Suprapubic skin (tissue), 4 donors: ENCODE measurements at regions not wholly inside any gene's neighbourhood (a gene's known extent, or its start where the extent isn't known, plus 50 kb on each side); places are given as distances from the start of the nearest gene placed in this dataset.

Source experiments
- DNase-seq, 2 donors: peaks; one replicate each; pipeline ENCODE4 v3.0.0-alpha.2; 2019; ENCODE audit warnings: low spot score in 2 of 2
- H3K27ac ChIP-seq: fragments of 200-600 bp; sonication (generic); one replicate; pipeline ENCODE4 v1.5.1; 2019
- H3K27me3 ChIP-seq: fragments of 200-600 bp; sonication (generic); one replicate; pipeline ENCODE4 v1.5.1; 2019
- H3K36me3 ChIP-seq: fragments of 200-600 bp; sonication (generic); one replicate; pipeline ENCODE4 v1.5.1; 2019
- H3K4me1 ChIP-seq: fragments of 200-600 bp; sonication (generic); one replicate; pipeline ENCODE4 v1.5.1; 2019
- H3K4me3 ChIP-seq: fragments of 200-600 bp; sonication (generic); one replicate; pipeline ENCODE4 v1.5.1; 2019; ENCODE audit warnings: mild to moderate bottlenecking
- H3K9me3 ChIP-seq: fragments of 200-600 bp; sonication (generic); one replicate; pipeline ENCODE4 v1.5.1; 2019
- CTCF ChIP-seq, 2 donors: fragments of 200-600 bp in 1 of 2; fragments of 450-650 bp in 1 of 2; sonication (generic) in 1 of 2; IDR thresholded peaks; one replicate each; pipeline ENCODE4 v1.5.1; 2016 to 2019; ENCODE audit warnings: antibody characterized with exemption in 2 of 2, mild to moderate bottlenecking in 1 of 2, moderate library complexity in 1 of 2
- EP300 ChIP-seq: sonication (generic); formaldehyde crosslinking; IDR thresholded peaks from one replicate; pipeline ENCODE4 v1.6.1; 2017; ENCODE audit warnings: antibody characterized with exemption
- POLR2A ChIP-seq, 2 donors: fragments of 450-650 bp; IDR thresholded peaks; one replicate each; pipeline ENCODE4 v1.6.1; 2017; ENCODE audit warnings: antibody characterized with exemption in 2 of 2, mild to moderate bottlenecking in 2 of 2, moderate library complexity in 2 of 2
- POLR2AphosphoS5 ChIP-seq, 3 donors: sonication (generic); formaldehyde crosslinking; IDR thresholded peaks; one replicate each; pipeline ENCODE4 v1.6.1; 2017; ENCODE audit warnings: antibody characterized with exemption in 3 of 3
- WGBS: methylation state at CpG from one replicate; pipeline ENCODE4 v1.1.5; 2018; 5-methylcytosine and 5-hydroxymethylcytosine counted together

GRCh38 chr1:221630236-221630635, 111.7 kb downstream of the DUSP10 start:
- Histone ChIP-seq H3K27me3 (no peaks in the 10 kb centered on the region), H3K27ac (no peak overlapping the region), H3K9me3 (no peaks in the 10 kb centered on the region), H3K4me1 (no peaks in the 10 kb centered on the region), H3K36me3 (no peaks in the 10 kb centered on the region), H3K4me3 (no peak overlapping the region)
- TF ChIP-seq CTCF (IDR thresholded peaks at IDR 0.05), result no peak
- DNase-seq, result no peak

- no peak for DNase-seq
- Histone ChIP-seq H3K4me3 (no peak overlapping the region), H3K27ac (no peak overlapping the region), H3K9me3 (no peaks in the 10 kb centered on the region), H3K27me3 (no peaks in the 10 kb centered on the region), H3K36me3 (no peaks in the 10 kb centered on the region), H3K4me1 (no peaks in the 10 kb centered on the region)
- no peak for TF ChIP-seq EP300
Observed at GRCh38 chr1:221631556-221631955, 110.3 kb downstream of the DUSP10 start.

- DNase-seq, result no peak
- 88% methylated on average over 4 of the region's 4 CpGs for WGBS
- Histone ChIP-seq H3K4me1 (no peaks in the 10 kb centered on the region), H3K27me3 (no peaks in the 10 kb centered on the region), H3K4me3 (no peak overlapping the region), H3K9me3 (no peaks in the 10 kb centered on the region), H3K36me3 (no peaks in the 10 kb centered on the region), H3K27ac (no peak overlapping the region)
- TF ChIP-seq CTCF (IDR thresholded peaks at IDR 0.05), result no peak
- TF ChIP-seq POLR2AphosphoS5 (IDR thresholded peaks at IDR 0.05), result no peak
- TF ChIP-seq POLR2A (IDR thresholded peaks at IDR 0.05), result no peak
- TF ChIP-seq EP300, result no peak
Observed at GRCh38 chr1:221632072-221632471, 109.8 kb downstream of the DUSP10 start.

- WGBS, result 94% methylated on average over 5 of the region's 5 CpGs
- TF ChIP-seq EP300 (no peak), POLR2AphosphoS5 (IDR thresholded peaks at IDR 0.05) (no peak), CTCF (IDR thresholded peaks at IDR 0.05) (no peak), POLR2A (IDR thresholded peaks at IDR 0.05) (no peak)
- Histone ChIP-seq H3K4me3 (no peak overlapping the region), H3K36me3 (no peaks in the 10 kb centered on the region), H3K9me3 (no peaks in the 10 kb centered on the region), H3K27ac (no peak overlapping the region), H3K4me1 (no peaks in the 10 kb centered on the region), H3K27me3 (no peaks in the 10 kb centered on the region)
- no peak for DNase-seq
Observed at GRCh38 chr1:221633841-221634409, 108.0 kb downstream of the DUSP10 start.

GRCh38 chr1:221634606-221635005, 107.3 kb downstream of the DUSP10 start:
- Histone ChIP-seq H3K9me3 (no peaks in the 10 kb centered on the region), H3K36me3 (no peaks in the 10 kb centered on the region), H3K4me1 (no peaks in the 10 kb centered on the region), H3K27ac (no peak overlapping the region), H3K27me3 (no peaks in the 10 kb centered on the region), H3K4me3 (no peak overlapping the region)
- WGBS, result 52% methylated on average over 2 of the region's 2 CpGs
- TF ChIP-seq POLR2A (IDR thresholded peaks at IDR 0.05), result no peak
- TF ChIP-seq EP300, result no peak
- TF ChIP-seq CTCF (IDR thresholded peaks at IDR 0.05), result no peak
- no peak for TF ChIP-seq POLR2AphosphoS5 (IDR thresholded peaks at IDR 0.05)
- DNase-seq, result no peak

- Histone ChIP-seq H3K9me3 (no peaks in the 10 kb centered on the region), H3K4me1 (no peaks in the 10 kb centered on the region), H3K27ac (no peak overlapping the region), H3K4me3 (no peak overlapping the region), H3K27me3 (no peaks in the 10 kb centered on the region), H3K36me3 (no peaks in the 10 kb centered on the region)
- DNase-seq, result no peak
- TF ChIP-seq CTCF (IDR thresholded peaks at IDR 0.05) (no peak), POLR2A (IDR thresholded peaks at IDR 0.05) (no peak)
- 67% methylated on average over 2 of the region's 2 CpGs for WGBS
Observed at GRCh38 chr1:221635305-221635704, 106.6 kb downstream of the DUSP10 start.
